ENCODE measurements at regions not wholly inside any gene's neighbourhood (a gene's known extent, or its start where the extent isn't known, plus 50 kb on each side); places are given as distances from the start of the nearest gene placed in this dataset.

DNA sequence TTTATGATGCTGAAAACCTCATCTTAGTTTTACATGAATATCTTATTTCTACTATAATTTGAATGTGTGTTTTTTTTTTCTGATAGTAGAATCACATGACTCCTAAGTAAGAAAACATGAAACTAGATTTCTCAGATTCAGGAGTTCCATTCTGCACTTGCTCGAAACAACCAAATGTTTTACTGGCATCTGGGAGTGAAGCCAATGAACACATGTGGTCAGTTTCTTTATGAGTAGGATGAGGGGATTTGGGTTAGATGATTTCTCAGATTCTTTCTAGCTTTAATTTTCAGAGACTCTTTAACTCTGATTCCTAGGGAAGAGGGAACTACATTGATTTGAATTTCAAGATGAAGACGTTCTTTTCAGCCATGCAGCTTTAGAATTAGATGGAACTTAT is 225.0 kb upstream of the NT5C1B start:
- no peak for DNase-seq

DNA sequence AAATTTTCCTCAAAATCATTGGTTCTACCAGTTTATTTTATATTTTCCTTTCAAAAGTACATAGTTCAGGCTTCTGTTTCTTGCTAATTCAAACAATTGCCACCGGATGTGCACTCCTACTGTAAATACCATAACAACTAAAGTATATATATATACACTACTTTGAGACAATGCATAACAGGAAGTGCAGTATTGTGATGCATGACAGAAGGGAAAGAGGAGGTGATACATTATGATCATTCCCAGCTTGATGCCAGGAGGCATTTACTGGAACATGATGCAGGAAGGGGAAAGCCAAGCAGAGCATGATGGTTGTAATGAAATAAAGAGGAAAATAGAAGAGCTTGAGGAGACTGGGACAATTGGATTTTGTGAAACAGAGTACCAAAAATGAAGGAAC is 215.2 kb upstream of the NT5C1B start:
- DNase-seq, result no peak

DNA sequence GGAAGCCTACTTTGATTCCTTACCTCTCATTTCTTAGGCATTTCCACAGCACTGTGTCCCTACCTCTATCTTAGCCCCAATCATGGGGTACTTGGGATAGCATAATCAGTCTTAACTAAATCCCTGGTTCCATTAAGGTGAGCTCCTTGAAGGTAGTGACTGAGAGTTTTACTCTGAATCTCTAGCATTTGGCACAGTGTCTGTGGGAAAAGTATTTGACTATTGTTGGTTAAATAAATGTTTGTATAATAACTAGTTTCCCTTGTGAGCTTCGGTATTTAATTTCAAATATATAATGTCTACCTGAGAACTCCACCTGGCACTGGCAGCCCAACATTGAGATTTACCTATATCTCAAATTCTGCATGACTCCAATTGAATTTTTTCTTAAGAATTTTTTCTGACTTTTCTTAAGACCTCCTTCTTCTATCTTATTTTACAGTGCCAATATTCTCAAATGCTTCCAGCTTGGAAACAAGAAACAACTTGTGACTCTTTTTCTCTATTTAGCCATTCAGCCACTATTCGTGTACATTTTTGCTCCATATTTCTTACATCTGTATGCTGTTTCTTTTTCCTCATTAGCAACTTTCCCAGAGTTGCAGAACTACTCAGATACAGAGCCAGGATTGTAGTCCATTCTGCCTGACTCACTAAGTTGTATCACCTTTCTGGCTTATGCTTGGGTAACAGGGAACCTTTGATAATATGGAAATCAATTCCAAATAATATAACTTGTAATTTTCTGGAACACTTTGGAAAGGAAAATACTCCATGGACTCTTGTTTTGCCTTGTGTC is 214.0 kb upstream of the NT5C1B start:
- DNase-seq, result no peak

DNA sequence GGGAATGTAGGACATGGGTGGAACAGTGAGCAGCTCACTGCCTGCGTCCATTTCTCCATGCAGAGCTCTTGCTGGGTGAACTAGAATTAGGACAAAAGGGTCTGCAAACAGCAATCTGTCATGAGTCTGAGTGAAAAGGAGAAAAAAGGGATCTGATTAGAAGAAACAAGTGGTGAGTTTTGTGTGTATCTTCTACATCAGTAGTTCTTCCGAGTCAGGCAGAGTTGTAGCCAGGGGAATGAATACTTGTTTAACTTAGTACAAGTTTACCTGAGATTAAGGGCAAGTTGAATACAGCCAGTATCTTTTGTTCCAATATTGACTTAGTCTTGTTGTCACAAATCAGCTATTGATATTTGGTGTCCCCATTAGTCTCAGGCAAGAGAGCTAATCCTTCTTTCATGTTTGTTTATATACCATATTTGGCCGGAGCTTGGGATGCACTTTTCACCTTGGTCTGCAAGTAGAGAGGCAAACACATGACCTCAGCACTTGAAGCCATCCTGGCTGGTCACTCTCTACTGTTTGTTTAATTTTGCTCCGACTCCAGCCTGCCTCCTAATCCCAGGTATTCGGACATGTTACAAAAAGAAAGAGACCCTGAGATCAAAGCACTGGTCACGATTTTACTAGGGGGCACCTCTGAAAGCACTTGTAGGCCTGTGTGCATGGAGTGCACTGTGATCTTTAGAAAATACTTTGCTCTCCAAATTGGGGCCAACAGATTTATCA is 211.0 kb upstream of the NT5C1B start:
- DNase-seq, result no peak

DNA sequence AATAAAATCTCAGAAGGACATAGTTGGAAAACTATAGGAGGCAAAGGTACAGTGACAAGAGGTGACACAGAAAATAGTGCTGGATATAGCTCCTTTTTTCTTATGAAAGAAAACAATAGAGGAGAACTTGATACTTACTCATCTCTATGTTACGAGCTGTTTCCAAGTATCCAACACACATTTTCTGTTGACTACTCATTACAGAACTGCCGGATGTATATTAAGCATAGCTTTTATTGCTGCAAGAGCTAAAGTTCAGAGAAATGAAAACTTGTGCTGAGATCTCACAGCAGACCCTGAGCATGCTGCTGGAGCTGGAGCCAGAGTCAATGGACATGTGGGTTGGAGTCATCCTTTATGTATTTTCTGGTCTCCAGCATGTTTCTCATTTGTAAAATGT is 210.0 kb upstream of the NT5C1B start:
- DNase-seq, result no peak

- no peak for DNase-seq
Measured at GRCh38 chr2:18797133-18797845, 207.9 kb upstream of the NT5C1B start.

DNA sequence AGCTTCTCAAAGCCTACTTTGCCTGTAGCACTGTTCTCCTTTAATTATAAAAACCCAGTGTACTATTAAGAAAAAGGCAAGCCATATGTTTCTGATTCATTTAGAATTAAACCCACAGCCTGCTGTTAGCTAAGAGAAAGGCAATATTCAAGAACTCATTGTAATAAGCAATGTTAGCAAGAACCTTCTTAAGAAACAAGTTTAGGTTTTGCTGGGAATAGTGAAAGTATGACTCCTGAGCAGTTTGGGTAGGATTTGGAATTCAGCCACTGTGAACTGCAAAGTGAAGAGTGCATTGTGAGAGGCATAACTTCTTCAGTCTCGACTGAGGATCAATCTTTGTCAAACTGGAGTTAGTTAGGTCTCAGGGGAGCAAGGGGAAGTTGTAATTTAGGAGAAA is 206.5 kb upstream of the NT5C1B start:
- DNase-seq, result no peak

GRCh38 chr2:18792684-18793083 is 203.3 kb upstream of the NT5C1B start:
- DNase-seq, result no peak

- no peak for DNase-seq
Measured at GRCh38 chr2:18792226-18792629, 202.9 kb upstream of the NT5C1B start.

- no peak for DNase-seq
Measured at GRCh38 chr2:18791172-18791797, 201.9 kb upstream of the NT5C1B start.

- DNase-seq, result no peak
Measured at GRCh38 chr2:18790509-18791171, 201.3 kb upstream of the NT5C1B start.

DNA sequence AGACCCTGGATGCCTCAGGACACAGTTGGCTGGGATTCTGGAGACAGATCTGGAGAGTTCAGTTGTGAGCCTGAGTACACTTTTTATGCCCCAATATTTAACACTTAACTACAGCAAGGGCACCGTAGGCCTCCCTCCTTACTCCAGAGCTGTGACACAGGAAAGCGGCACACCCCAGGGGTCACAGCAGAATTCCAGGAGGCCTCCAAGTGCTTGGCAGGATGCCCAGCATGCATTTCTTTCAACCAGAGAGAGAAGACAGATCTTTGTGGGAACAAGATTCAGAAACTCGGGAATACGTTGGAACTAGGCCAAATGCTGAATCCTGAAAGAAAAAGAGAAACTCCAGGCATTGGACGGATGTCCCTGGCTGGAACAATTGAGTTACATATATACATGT is 199.2 kb upstream of the NT5C1B start:
- DNase-seq, result no peak

DNA sequence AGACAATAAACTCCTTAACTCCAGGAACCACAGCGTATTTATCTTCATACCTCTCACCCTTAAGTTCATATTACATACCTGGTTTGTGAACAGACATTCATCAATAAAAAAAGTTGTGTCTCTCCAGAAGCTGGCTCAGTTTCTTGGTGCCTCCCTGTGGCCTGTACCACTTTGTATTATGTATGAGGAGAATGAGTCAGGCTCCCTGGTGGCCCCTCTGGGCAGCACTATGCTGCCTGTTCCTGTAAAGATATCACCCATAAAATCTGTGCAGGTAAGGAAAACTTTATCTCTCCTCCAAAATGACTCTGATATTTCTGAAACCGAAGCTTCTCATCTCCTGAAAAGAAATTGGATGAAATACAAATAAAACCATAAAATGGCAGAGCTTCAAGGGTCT is 198.4 kb upstream of the NT5C1B start:
- DNase-seq, result no peak

GRCh38 chr2:18784245-18784644 is 194.9 kb upstream of the NT5C1B start:
- no peak for DNase-seq

DNA sequence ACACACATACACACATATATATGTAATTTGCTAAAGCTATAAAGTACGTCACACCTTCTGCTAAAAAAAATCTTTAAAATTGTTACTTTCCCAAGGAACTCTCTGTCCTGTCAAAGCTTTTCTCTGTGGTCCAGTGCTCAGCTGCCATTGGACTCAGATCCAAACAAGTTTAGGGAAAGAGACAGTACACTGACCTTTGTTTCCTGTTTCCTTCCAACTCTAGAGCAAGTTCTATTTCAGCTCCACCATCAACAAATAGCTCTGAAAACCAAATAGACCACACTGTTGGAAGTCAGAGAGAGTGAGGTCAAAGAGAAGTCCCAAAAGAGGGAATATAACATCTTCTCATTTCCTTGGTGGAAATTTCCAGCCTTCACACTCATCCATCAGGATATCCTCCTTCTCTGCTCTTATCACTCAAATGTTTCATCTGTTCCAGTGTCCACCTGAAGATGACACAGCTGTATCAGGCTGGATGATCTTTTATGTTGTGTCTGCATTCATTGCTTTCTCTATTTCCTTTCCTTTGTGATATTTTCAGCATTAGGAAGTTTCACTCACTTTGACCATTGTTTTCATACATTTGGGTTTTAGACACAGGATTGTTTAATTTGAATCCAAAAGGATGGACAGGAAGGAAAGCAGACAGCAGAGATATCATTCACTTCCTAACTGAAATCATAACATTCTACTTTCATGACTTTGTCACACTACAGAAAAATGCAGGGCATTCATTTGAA is 192.3 kb upstream of the NT5C1B start:
- DNase-seq, result no peak

DNA sequence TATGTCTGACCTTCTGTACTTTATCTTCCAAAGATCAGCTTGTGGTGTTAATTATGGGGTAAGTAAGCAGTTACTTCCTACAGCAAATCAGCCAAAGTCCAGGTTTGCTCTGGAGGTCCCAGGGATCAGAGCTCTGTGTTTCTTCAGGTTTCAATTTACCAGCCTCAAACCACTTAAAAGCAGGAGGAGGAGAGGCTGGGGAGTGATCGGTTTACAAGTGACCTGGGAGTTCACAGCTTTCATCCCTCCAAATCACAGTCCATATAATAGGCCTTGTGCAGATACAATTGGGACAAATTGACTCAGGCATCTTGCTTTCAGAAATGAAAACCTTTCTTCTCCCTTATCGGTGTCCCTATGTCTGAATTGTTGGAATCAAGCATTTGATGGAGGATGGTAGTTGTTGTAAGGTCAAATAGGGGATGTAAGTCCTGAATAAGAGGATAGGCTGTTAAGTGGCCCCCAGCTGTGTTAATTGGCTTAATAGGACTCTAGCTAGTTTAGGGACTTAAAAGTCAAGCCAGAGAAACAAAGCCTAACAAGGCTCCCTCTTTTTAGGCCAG is 188.0 kb upstream of the NT5C1B start:
- DNase-seq, result no peak

DNA sequence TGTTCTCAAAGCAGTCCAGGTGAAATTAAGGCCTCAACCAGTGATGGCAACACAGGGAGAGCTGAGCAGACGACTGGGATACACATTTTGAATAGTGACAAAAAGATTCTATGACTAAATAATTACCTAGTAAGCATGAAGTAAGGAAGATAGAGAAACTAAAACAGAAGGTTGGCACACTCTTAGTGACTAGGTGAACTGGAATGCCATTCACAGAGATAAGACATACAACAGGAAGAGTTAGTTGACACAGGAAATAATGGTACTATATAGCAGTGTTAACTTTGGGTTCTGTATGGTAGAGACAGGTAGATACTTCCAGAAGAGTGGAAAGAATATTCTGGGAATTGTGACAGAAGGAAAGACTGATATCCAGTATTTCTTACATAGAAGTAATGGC is 181.8 kb upstream of the NT5C1B start:
- DNase-seq, result no peak

GRCh38 chr2:18763338-18763737 is 174.0 kb upstream of the NT5C1B start:
- no peak for DNase-seq

GRCh38 chr2:18762667-18763066 is 173.3 kb upstream of the NT5C1B start:
- no peak for DNase-seq

- no peak for DNase-seq
Measured at GRCh38 chr2:18754286-18754685, 164.9 kb upstream of the NT5C1B start.

DNA sequence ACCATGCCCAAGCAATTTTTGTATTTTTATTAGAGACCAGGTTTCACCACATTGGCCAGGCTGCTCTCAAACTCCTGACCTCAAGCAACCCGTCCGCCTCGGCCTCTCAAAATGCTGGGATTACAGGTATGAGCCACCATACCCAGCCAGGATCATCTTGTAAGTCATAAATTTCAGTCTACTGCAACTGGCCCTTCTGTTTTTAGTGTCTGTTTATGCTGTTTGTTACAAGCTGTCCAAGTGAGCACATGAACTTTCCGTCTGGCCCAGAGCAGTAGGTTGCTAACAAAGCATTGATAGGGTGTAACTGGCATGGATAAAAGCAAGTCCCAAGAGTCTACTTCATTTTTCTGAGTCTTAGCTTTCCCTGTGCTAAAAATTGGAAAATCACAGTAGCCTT is 164.4 kb upstream of the NT5C1B start:
- DNase-seq, result no peak

Data from NCI-H1092 (cell line).